NCI-H1436 treated with DMSO at 0.1 percent for 48 hours (cell line): ENCODE measurements at regions not wholly inside any gene's neighbourhood (a gene's known extent, or its start where the extent isn't known, plus 50 kb on each side); places are given as distances from the start of the nearest gene placed in this dataset.
"Not testable (repeated sequence)": the region's sequence is repeated elsewhere in the genome, so short reads cannot be mapped to it uniquely, and the experiment has no call there.

ENCODE experiments used
- DNase-seq: peaks from one replicate; lab custom pipeline; 2025; lab: John Stamatoyannopoulos, UW

DNA sequence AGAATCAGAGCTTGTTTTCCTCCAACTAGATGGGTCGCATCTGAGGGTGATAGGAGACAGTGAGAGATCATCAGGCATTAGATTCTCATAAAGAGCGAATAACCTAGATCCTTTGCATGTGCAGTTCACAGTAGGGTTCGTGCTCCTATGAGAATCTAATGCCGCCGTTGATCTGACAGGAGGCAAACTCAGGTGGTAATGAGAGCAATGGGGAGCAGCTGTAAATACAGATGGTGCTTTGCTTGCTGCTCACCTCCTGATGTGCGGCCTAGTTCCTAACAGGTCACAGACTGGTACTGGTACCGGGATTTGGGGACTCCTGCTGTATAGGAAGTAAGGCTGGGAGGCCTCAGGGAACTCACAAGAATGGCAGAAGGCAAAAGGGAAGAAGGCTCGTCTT lies 276.5 kb downstream of the FAT4 start:
- no peak for DNase-seq

DNA sequence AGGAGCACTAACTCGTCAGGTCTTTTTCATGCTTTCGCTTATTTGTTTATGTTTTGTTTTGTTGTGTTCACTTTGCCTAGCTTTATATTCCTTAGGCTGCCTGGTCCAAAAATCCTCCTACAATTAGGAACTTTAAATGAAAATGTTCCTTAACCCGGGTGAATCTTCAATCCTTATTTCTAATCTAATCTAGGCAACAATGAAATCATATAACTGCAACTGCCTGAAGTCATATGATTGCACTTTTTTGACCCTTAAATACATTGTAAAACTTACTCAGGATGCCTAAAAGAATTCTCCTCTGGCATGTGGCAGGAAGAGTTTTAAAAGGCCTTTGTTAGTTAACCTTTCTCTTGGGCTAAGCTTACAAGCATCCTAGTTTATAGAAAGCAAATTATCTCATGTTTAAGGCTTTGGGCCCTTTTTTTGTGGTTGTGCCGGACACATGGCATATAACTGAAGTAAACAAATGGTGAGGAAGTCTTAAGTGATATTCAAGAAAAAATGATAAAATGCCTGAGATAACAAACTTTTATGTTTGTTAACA lies 279.4 kb downstream of the FAT4 start:
- DNase-seq: no peak

DNA sequence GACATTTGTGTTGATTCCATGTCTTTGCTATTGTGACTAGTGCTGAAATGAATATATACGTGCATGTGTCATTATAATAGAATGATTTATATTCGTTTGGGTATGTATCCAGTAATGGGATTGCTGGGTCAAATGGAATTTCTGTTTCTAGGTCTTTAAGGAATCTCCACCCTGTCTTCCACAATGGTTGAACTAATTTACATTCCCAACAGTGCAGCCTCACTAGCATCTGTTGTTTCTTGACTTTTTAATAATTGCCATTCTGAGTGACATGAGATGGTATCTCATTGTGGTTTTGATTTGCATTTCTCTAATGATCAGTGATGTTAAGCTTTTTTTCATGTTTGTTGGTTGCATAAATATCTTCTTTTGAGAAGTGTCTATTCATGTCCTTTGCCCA lies 291.2 kb downstream of the FAT4 start:
- DNase-seq: not testable (repeated sequence)

DNA sequence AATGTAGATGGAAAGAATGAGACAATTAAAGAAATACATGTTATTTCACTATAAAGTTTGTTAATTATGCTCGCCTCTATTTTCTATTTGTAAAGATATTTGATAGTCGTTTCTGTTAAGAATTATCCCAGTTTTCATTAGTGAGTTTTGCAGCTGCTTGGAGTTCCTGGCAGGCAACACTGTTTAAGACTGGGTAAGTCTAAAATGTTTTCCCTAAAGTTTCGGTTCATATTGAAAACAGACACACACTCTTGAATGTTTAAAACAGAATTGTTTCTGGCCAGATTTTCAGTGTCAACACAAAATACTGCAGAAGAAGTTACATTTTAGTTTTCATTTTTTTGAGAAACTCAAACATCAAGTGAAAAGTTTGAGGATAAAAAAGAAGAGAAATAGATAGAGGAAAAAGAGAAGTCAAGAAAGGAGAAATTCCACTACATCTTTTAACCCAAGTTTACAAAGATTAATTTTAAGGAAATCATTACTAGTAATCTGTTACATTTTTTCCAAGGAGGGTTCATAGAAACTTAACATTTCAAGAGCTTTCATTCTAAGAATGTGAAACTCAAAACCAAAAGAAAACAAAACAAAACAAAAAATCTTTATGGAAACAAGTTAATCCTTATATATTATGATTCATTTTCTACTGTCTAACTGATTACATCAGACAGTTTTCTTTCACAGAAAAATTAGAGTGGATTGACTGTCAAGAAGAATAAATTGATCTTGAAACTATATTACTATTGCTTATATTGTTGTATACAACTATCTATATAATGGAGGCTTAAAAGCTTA lies 305.5 kb downstream of the FAT4 start:
- DNase-seq: no peak

GRCh38 chr4:125624951-125625350 lies 310.2 kb downstream of the FAT4 start:
- no peak for DNase-seq

GRCh38 chr4:125626946-125627345 lies 312.2 kb downstream of the FAT4 start:
- no peak for DNase-seq

- DNase-seq: no peak
Observed at GRCh38 chr4:125639182-125639621, 324.4 kb downstream of the FAT4 start.

GRCh38 chr4:125641611-125642010 lies 326.9 kb downstream of the FAT4 start:
- DNase-seq: no peak

DNA sequence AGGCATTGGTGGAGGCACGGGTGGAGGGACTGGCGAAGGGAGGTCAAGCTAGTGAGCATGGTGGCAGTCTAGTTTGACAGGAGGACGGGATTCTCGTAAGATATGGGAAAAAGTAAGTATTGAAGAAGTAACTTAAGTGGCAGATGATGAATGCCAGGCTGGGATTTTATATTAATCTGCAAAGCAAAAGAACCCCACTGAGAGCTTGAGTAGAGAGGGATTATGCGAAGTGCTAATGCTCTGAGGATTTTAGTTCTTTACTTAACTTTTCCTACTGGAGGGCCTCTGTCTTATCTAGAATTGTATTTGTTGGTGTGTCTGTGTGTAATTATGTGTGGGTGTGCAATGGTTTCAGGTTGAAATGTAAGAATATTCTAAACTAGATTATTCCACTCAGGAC lies 327.9 kb downstream of the FAT4 start:
- DNase-seq: no peak

GRCh38 chr4:125649452-125649851 lies 334.7 kb downstream of the FAT4 start:
- DNase-seq: no peak

GRCh38 chr4:125650557-125650956 lies 335.8 kb downstream of the FAT4 start:
- no peak for DNase-seq

GRCh38 chr4:125651707-125652357 lies 337.1 kb downstream of the FAT4 start:
- DNase-seq: not testable (repeated sequence)

- no peak for DNase-seq
Observed at GRCh38 chr4:125658773-125659172, 344.0 kb downstream of the FAT4 start.

DNA sequence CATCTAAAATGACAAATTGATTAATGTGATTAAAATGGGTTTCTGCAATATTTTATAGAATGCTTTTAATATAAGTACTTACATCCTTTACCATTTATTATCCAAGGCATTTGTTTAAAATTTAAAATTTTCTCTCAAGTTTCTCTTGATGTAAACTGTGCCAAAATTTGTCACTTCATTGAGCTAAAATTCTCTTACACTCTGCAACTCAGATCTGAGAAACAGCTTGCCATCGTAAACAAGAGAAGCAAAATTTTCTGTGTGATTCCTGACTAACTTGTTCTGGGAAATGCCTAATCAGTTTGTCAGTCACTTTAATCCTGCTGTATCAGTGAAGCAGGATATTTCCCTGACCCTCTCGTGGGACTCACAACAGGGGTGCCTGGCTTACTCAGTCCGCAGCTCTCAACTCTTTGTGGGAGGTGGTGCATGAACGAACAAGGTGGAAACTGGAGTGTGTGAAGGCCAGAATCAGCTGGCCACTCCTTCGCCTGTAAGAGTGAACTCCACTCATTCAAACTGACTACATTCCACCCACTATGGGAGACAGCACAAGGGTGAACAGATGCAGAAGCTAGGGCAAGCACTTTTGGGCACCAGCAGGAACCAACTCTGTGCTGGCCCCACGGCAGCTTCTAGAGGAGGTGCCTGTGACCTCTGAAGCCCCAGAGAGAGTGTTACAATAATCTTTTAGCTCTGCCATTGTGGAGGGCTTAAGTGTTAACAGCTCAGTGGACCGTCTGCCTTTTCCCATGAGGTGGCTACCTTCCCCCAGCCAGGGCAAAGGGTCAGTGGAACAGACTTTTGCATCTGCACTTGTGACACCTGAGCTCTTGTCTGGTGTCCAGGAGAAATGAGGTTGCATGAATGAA lies 349.4 kb downstream of the FAT4 start:
- no peak for DNase-seq

DNA sequence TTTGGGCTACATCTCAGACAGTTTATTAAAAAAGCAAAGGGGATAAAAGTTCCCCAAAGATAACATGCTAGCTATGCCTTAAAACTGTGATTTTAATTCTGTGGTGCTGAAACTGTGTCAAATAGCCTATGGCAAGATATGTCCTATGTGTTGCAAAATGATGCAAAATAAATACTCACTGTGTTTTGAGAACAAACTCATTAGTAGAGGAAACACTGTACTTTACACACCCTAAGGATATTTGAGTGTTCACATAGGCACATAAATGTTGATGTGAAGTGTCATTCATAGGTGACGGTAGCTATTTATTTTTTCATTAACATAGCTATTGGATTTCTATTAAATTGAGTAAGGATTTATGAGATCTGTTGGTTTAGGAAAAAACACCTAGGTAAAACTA lies 351.9 kb downstream of the FAT4 start:
- DNase-seq: no peak

GRCh38 chr4:125676156-125676555 lies 361.4 kb downstream of the FAT4 start:
- no peak for DNase-seq

DNA sequence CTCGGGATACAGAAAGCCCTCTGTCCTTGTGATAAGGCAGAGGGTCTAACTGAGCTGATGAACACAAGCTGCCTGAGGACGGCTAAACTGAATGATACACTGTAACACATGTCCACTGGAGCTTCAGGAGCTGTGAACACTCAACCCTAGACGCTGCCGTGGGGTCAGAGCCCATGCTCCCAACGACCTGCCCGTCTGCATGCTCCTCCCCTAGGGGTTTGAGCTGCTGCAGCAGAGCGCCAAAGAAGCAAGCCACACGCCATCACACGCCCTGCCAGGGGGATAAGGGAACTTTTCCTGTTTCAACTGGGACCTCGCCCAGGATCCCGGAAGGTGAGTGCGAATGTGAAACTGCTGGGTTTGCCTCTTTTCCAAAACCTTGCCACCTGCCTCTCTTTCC lies 361.8 kb downstream of the FAT4 start:
- DNase-seq: no peak

DNA sequence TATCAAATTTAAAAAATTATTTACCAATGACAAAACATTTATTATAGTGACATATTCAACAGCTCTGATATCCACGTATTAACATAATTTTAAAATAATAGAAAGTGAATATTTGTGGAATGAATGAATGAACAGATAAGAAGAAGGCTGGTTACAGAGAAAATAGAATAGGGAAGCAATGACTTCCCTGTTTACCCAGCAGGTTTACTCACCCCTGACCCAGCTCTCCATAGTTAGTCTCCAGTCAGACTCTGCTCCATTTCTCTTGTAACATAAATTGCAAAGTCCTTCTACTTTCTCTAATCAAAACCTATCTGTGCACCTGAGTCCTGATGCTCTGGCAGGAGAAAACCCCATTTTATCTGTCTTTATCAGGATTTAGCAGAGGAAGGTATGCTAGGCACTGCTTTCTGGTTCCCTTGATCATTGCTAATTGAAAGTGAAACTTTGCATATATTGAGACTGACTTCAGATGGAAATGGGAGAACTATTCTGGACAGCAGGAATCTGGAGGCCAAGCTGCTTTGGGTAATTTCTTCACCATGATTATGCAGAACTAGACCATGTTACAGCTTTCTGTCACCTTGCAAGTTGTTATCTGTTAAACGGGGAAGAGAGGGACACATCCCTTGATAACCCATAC lies 363.0 kb downstream of the FAT4 start:
- DNase-seq: no peak

GRCh38 chr4:125679989-125680388 lies 365.2 kb downstream of the FAT4 start:
- no peak for DNase-seq

- no peak for DNase-seq
Observed at GRCh38 chr4:125681240-125681639, 366.5 kb downstream of the FAT4 start.

- no peak for DNase-seq
Observed at GRCh38 chr4:125682730-125683129, 368.0 kb downstream of the FAT4 start.

DNA sequence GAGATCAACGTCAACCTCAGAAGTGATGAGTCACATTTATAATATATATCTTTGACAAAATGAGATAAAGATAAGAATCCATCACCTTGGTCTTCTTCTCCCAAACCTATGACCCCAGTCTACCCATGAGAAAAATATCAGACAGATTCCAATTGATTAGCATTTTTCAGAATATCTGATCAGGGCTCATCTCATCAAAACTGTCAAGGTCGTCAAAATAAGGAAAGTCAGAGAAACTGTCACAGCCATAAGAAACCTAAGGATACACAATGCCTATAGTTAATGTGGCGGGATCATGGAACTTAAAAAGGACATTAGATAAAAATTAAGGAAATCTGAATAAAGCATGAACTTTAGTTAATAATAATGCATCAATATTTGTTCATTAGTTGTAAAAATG lies 374.1 kb downstream of the FAT4 start:
- DNase-seq: no peak
